Type B pancreatic cell (in vitro differentiated cells): ENCODE measurements at regions not wholly inside any gene's neighbourhood (a gene's known extent, or its start where the extent isn't known, plus 50 kb on each side); places are given as distances from the start of the nearest gene placed in this dataset.

Experiments
- DNase-seq: peaks from one replicate; pipeline ENCODE4 v3.0.0; 2021; ENCODE audit warnings: mixed read lengths; ENCODE audit not compliant: unreplicated experiment; ENCODE audit errors: extremely low spot score
- H3K27ac Mint-ChIP-seq: 2 replicates; pipeline ENCODE4 v1.8.0; 2021; ENCODE audit warnings: mild to moderate bottlenecking, mixed read lengths
- H3K27me3 Mint-ChIP-seq: 2 replicates; pipeline ENCODE4 v1.8.0; 2021; ENCODE audit warnings: mixed read lengths
- H3K36me3 Mint-ChIP-seq: 2 replicates; pipeline ENCODE4 v1.8.0; 2021; ENCODE audit warnings: mixed read lengths
- H3K4me1 Mint-ChIP-seq: one replicate; pipeline ENCODE4 v1.8.0; 2021; ENCODE audit warnings: mixed read lengths; ENCODE audit not compliant: unreplicated experiment
- H3K4me3 Mint-ChIP-seq: 2 replicates; pipeline ENCODE4 v1.8.0; 2021; ENCODE audit warnings: mild to moderate bottlenecking, mixed read lengths
- H3K9me3 Mint-ChIP-seq: 2 replicates; pipeline ENCODE4 v1.8.0; 2021; ENCODE audit warnings: mixed read lengths
- CTCF ChIP-seq: fragments of 200-600 bp; sonication (generic); conservative IDR thresholded peaks from 2 replicates; pipeline ENCODE4 v1.5.0; 2021; ENCODE audit warnings: antibody characterized with exemption, mild to moderate bottlenecking

GRCh38 chr15:35986191-35986721, 440.3 kb upstream of the DPH6 start:
- H3K27me3 Mint-ChIP-seq: no peaks in the 10 kb centered on the region
- H3K4me1 Mint-ChIP-seq: peaks cover 15% of the 10 kb centered on the region
- H3K4me3 Mint-ChIP-seq: no peak overlapping the region
- no peaks in the 10 kb centered on the region for H3K36me3 Mint-ChIP-seq
- no peak overlapping the region for H3K27ac Mint-ChIP-seq
- no peak for TF ChIP-seq CTCF
- DNase-seq: no peak
- H3K9me3 Mint-ChIP-seq: no peaks in the 10 kb centered on the region

- DNase-seq: no peak
- H3K4me3 Mint-ChIP-seq: no peak overlapping the region
- H3K4me1 Mint-ChIP-seq: peaks cover 15% of the 10 kb centered on the region
- no peaks in the 10 kb centered on the region for H3K9me3 Mint-ChIP-seq
- H3K27me3 Mint-ChIP-seq: no peaks in the 10 kb centered on the region
- no peak for TF ChIP-seq CTCF
- no peaks in the 10 kb centered on the region for H3K36me3 Mint-ChIP-seq
- no peak overlapping the region for H3K27ac Mint-ChIP-seq
Observed at GRCh38 chr15:35987056-35987455, 441.1 kb upstream of the DPH6 start.

- Mint-ChIP-seq H3K27me3 (no peaks in the 10 kb centered on the region), H3K27ac (no peak overlapping the region), H3K4me3 (no peak overlapping the region), H3K4me1 (peaks cover 5% of the 10 kb centered on the region), H3K36me3 (no peaks in the 10 kb centered on the region), H3K9me3 (no peaks in the 10 kb centered on the region)
- DNase-seq: no peak
- TF ChIP-seq CTCF: no peak
Observed at GRCh38 chr15:35991386-35991785, 445.4 kb upstream of the DPH6 start.

GRCh38 chr15:35992791-35993190, 446.8 kb upstream of the DPH6 start:
- H3K27me3 Mint-ChIP-seq: no peaks in the 10 kb centered on the region
- H3K9me3 Mint-ChIP-seq: no peaks in the 10 kb centered on the region
- no peak overlapping the region for H3K4me3 Mint-ChIP-seq
- no peaks in the 10 kb centered on the region for H3K36me3 Mint-ChIP-seq
- no peak for DNase-seq
- TF ChIP-seq CTCF: no peak
- no peaks in the 10 kb centered on the region for H3K4me1 Mint-ChIP-seq
- H3K27ac Mint-ChIP-seq: no peak overlapping the region

GRCh38 chr15:35993196-35993595, 447.2 kb upstream of the DPH6 start:
- Mint-ChIP-seq H3K9me3 (no peaks in the 10 kb centered on the region), H3K27ac (no peak overlapping the region)

More at GRCh38 chr15:35993196-35993595, 447.2 kb upstream of the DPH6 start:
- no peak for DNase-seq
- Mint-ChIP-seq H3K27me3 (no peaks in the 10 kb centered on the region), H3K4me1 (no peaks in the 10 kb centered on the region), H3K36me3 (no peaks in the 10 kb centered on the region), H3K4me3 (no peak overlapping the region)
- TF ChIP-seq CTCF: no peak
